Stimulated activated CD8-positive, alpha-beta memory T cell treated with anti-CD3 and anti-CD28 coated beads, Interleukin-2, amount 100 ng/mL, for 1 hour (primary cell): ENCODE measurements at regions not wholly inside any gene's neighbourhood (a gene's known extent, or its start where the extent isn't known, plus 50 kb on each side); places are given as distances from the start of the nearest gene placed in this dataset.

ENCODE experiments used
- DNase-seq, 2 donors: peaks; one replicate each; pipeline ENCODE4 v3.0.0-alpha.2; 2020; ENCODE audit warnings: low read depth in 2 of 2

DNA sequence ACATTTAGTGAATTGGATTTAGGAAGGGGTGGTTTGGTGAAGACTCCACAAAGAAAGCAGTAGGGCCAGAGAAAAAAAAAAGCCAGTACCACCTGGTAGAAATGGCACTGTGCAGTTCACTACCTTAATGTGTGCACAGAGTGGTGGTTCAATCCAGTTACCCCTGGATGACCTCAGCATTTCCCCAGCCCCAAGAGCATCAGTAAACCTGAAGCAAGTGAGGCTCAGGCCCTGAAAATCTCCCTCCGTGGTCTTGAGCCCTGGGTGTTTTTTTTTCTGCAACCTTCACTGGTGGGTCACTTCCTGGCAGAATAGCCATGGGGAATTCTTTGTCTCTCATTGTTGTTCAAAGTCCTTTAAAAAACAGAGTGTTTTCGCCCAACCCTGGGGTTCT lies 202.9 kb downstream of the GADD45G start:
- no peak for DNase-seq

- DNase-seq, result no peak
Observed at GRCh38 chr9:89808076-89808755, 203.4 kb downstream of the GADD45G start.

DNA sequence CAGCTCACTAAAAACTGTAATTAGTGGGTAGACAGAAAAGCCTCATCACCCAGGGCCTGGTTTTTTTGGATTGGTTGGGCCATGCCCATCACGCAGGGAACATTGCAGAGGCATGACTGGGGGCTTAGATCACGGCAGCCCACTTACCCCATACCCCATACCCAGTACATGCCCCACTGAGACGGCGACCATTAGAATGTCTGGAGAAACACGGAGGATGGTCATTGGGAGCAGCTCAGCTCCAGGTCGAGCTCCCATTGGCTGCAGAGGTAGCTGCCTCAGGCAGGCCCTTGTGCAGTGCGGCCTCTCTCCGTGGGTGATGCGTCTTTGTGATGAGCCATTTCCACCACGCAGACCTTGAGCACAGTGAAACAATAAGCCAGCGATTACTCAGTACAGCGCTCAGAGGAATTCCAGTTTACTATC lies 204.0 kb downstream of the GADD45G start:
- DNase-seq, result no peak

DNA sequence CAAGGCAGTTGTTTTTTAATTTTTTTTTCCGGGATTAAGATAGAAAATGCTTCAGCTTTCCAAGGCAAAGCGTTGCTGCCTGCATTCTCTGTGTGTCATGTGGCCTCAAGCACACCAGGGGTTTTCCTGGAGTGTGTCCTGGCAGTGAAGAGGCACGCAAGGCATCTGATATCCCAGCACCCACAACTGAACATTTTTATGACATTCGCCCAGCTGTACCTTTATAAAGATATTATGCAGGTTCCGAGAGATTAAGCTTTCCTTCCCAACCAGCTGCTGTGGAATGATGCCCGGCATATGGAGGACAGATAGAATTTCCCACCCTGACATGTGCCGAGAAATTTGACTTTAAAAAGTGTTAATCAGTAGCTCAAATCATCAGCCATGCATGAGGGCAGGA lies 205.6 kb downstream of the GADD45G start:
- DNase-seq, result no peak

GRCh38 chr9:89811356-89811755 lies 206.5 kb downstream of the GADD45G start:
- DNase-seq, result no peak

DNA sequence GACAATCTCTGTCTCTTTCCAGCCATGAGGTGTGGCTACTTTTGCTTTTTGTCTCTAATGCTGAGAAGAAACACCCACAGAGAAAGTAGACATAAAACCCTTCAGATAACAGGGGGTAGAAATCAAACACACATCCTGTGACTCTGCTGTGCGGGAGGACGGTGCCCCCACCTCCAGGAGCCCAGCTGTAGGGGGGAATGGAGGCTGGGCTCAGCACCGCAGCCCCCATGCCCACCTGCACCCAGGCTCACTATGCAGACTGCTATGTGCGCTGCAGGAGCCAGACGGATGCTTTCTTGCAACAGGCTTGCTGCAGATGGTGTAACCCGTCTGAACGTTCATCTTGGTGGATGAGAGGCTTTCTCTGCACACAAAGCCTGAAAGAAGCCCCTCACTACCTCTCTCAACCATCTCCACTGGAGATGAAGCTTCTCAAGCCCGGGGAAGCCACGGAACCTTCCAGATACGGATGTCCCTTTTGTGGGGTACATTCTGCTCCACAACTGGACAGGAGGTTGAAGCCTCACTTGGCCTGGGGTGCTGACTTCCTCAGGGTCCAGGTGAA lies 207.2 kb downstream of the GADD45G start:
- DNase-seq, result no peak

- no peak for DNase-seq
Observed at GRCh38 chr9:89812556-89813181, 207.9 kb downstream of the GADD45G start.

GRCh38 chr9:89813482-89813881 lies 208.7 kb downstream of the GADD45G start:
- no peak for DNase-seq

DNA sequence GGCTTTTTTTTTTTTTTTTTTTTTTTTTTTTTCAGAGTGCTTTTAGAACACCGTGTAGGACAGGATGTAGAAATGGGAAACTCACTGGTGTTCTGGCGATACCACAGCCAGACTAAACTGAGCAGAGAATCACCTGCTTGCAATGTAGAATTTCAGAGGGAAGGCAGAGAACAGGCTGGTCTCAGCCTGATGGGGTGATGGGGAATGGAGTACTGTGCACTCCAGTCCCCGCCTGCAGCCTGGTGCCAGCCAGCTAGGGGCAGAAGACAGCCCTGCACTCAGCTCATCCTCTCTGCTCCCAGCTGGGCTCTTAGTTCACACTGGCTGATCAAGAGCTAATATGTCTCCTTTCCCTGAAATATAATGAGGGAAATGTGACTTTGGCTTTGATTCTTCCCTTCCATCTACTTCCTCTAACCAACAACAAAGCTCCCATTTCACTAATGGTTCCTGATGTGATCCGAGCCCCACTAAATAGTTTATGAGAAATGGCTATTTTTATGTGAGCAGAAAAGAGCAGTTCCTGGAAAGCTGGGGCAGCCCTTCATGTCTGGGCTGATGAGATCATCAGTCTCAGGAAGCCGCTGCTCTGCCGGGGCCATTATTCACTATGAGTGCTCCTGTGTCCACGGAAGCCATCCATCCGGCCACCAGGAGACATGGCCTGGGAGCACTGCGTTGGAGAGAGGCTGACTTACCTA lies 209.7 kb downstream of the GADD45G start:
- no peak for DNase-seq

GRCh38 chr9:89815061-89815902 lies 210.5 kb downstream of the GADD45G start:
- no peak for DNase-seq

- DNase-seq, result no peak
Observed at GRCh38 chr9:89815903-89816573, 211.2 kb downstream of the GADD45G start.

GRCh38 chr9:89817151-89817950 lies 212.5 kb downstream of the GADD45G start:
- no peak for DNase-seq

GRCh38 chr9:89820337-89820736 lies 215.5 kb downstream of the GADD45G start:
- no peak for DNase-seq

- DNase-seq, result no peak
Observed at GRCh38 chr9:89821081-89821480, 216.3 kb downstream of the GADD45G start.

DNA sequence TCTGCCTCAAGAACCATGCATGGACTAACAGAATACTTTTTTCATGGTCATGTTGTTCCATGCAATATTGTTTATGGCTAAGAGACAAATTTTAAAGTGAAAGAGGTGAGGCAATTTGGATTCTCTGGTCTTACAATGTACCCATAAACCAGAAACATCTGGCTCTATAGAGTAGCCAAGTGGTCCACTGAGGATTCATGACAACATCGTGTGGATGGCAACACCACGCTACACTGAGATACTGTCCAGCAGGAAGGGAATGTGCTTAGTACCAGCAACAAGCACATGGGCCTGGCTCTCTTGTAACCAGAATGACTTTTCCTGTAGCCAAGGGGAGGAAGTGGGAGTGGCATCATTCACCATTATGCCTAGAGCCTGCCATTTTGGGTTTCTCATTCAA lies 218.2 kb downstream of the GADD45G start:
- DNase-seq, result no peak

DNA sequence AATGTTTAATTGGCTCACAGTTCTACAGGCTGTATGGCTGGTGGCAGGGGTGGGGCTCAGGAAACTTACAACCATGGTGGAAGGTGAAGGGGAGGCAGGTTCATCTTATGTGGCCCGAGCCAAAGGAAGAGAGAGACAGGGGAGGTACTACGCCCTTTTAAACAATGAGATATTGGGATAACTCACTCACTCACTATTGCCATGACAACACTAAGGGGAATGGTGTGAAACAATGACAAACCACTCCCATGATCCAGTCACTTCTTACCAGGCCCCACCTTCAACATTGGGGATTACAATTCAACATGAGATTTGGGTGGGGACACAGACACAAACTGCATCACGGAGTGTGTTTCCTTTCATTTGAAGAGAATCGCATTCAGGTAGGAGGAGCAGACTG lies 220.9 kb downstream of the GADD45G start:
- no peak for DNase-seq

- no peak for DNase-seq
Observed at GRCh38 chr9:89826186-89826585, 221.4 kb downstream of the GADD45G start.

- DNase-seq, result no peak
Observed at GRCh38 chr9:89829346-89829745, 224.5 kb downstream of the GADD45G start.

DNA sequence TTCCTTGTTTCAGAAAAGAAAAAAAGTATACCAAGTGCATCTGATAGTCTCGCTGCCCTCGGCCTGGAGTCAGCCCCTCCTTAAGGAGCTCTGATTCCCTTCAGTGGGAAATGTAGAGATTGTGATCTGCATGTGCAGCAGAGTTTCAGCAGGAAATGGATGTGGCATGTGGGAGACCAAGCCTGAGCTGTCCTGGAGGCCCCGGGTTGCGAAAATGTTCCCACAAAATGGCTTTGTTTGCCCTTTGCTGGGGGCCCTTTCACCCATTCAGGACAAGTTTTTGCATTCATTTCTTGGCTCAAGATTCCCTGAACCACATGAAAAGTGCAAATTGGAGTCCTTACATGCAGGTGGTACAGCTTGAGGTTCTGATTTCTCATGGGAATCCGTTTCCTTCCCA lies 230.9 kb downstream of the GADD45G start:
- DNase-seq, result no peak

DNA sequence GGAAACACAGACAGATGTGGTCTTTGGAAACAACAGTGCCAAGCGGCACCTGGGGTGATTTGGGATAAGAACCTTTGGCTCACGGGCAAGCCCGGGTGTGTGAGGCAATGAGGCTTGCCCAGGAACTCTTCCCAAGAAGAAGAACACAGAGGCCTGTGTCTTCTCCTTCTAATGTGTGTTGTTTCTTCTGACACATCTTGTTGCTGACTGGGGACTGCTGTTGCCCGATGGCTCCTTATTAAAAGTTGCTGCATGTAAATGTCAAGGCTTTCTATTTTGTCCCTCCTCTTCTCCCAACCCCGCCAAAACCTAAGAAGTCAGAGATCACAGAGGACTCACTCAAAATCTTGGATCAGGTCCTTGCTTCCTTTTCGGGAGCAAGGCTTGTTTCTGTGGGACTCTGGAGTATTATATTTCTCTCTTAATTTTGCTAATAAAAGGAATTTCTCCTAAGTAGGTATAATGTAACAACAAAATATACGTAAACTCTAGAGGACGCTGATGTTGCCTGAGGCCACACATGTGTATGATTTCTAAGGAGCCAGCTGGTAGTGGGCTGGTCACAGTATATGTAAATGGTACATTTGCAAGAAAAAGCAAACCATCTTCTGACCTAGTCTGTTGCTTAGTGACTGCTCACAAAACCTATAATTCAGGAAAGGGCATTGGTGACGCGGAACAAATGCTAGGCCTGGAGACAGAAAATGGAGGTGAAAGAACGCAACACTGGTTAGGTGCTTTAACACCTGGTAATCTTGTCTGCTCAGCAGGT lies 232.5 kb downstream of the GADD45G start:
- no peak for DNase-seq
